Ovary (tissue), 7 donors: ENCODE measurements at regions not wholly inside any gene's neighbourhood (a gene's known extent, or its start where the extent isn't known, plus 50 kb on each side); places are given as distances from the start of the nearest gene placed in this dataset.
A peak's percentile ranks its signal among the peaks of the same experiment; 100 is the strongest.

Source experiments
- DNase-seq, 5 donors: peaks; one replicate each; pipeline ENCODE4 v3.0.0-alpha.2; 2019 to 2020
- H3K27ac ChIP-seq, 2 donors: fragments of 200-600 bp; one replicate each; pipeline versions ENCODE4 v1.5.1 to v1.8.0; 2019 to 2022
- H3K27me3 ChIP-seq: fragments of 200-600 bp; one replicate; pipeline ENCODE4 v1.8.0; 2022
- H3K36me3 ChIP-seq: fragments of 200-600 bp; sonication (generic); one replicate; pipeline ENCODE4 v1.5.1; 2019
- H3K4me1 ChIP-seq: one replicate; pipeline ENCODE4 v1.8.1; 2013; ENCODE audit warnings: mild to moderate bottlenecking, moderate library complexity; ENCODE audit not compliant: insufficient read depth
- H3K4me3 ChIP-seq: fragments of 200-600 bp; sonication (generic); one replicate; pipeline ENCODE4 v1.5.1; 2017
- H3K9me3 ChIP-seq, 2 donors: fragments of 200-600 bp in 1 of 2; sonication (generic) in 1 of 2; one replicate each; pipeline versions ENCODE4 v1.5.1 to v1.8.1; 2013 to 2019; ENCODE audit warnings: mild to moderate bottlenecking in 1 of 2, moderate library complexity in 1 of 2
- CTCF ChIP-seq, 3 donors: fragments of 450-650 bp in 2 of 3; fragments of 200-600 bp in 1 of 3; IDR thresholded peaks; one replicate each; pipeline versions ENCODE4 v1.5.1 to v1.8.0; 2016 to 2022; ENCODE audit warnings: antibody characterized with exemption in 3 of 3, mild to moderate bottlenecking in 1 of 3
- EP300 ChIP-seq: sonication (generic); formaldehyde crosslinking; IDR thresholded peaks from one replicate; pipeline ENCODE4 v1.6.1; 2017; ENCODE audit warnings: antibody characterized with exemption
- POLR2A ChIP-seq: fragments of 450-650 bp; IDR thresholded peaks from one replicate; pipeline ENCODE4 v1.6.1; 2017; ENCODE audit warnings: antibody characterized with exemption, mild to moderate bottlenecking, moderate library complexity
- WGBS, 3 donors: extraction: QIAGEN DNeasy Blood & Tissue Kit in 1 of 3; methylation state at CpG; one replicate each; pipeline versions ENCODE4 v1.1.5 to v1.1.7; 2013 to 2017; 5-methylcytosine and 5-hydroxymethylcytosine counted together
- intact Hi-C, 4 donors: fragments of 100-400 bp; cut with DNase I; formaldehyde crosslinking; loops; one replicate each; pipeline versions ENCODE4 v1.11.0 to v1.15.1; 2022 to 2023
- donor health status: DM: no; HTN: no; CAD: no; lungs with moderate emphysema.
- donor health status: DM: no; HTN: no; CAD: no.
- donor health status: Bipolar disorder and iron deficiency.
- donor health status: DM: no; HTN: no; CAD: no.
- donor health status: DM: yes; HTN: yes; CAD: no.

GRCh38 chr4:128350449-128351045, 62.9 kb upstream of the PGRMC2 start:
- Histone ChIP-seq H3K27ac (no peak overlapping the region), H3K27me3 (no peaks in the 10 kb centered on the region), H3K4me1 (peaks cover 8% of the 10 kb centered on the region), H3K36me3 (no peaks in the 10 kb centered on the region), H3K9me3 (no peaks in the 10 kb centered on the region), H3K4me3 (no peak overlapping the region)
- intact Hi-C loops = no loop called here
- peak in 1 of 5 donors; percentile 29 for DNase-seq
- TF ChIP-seq POLR2A = no peak
- no peak for TF ChIP-seq CTCF (IDR thresholded peaks at IDR 0.05)
- TF ChIP-seq EP300 = no peak
- 78 to 82% (median 82%) methylated on average over 6 of the region's 6 CpGs for WGBS, 3 donors

GRCh38 chr4:128349921-128350320, 62.3 kb upstream of the PGRMC2 start:
- Histone ChIP-seq H3K27ac (no peak overlapping the region), H3K36me3 (no peaks in the 10 kb centered on the region), H3K27me3 (no peaks in the 10 kb centered on the region), H3K4me1 (peaks cover 8% of the 10 kb centered on the region), H3K9me3 (no peaks in the 10 kb centered on the region), H3K4me3 (no peak overlapping the region)
- DNase-seq = no peak
- TF ChIP-seq POLR2A = no peak
- TF ChIP-seq CTCF (IDR thresholded peaks at IDR 0.05) = no peak
- TF ChIP-seq EP300 = no peak
- intact Hi-C loops = no loop called here
- 50 to 63% (median 52%) methylated on average over 4 of the region's 4 CpGs for WGBS, 3 donors

GRCh38 chr4:128347930-128348660, 60.5 kb upstream of the PGRMC2 start:
- Histone ChIP-seq H3K9me3 (no peaks in the 10 kb centered on the region), H3K36me3 (no peaks in the 10 kb centered on the region), H3K27me3 (no peaks in the 10 kb centered on the region), H3K4me1 (peaks cover 4% of the 10 kb centered on the region), H3K4me3 (no peak overlapping the region), H3K27ac (no peak overlapping the region)
- intact Hi-C loops = no loop called here
- WGBS, 3 donors = 5 to 18% (median 12%) methylated on average over 4 of the region's 4 CpGs
- no peak for TF ChIP-seq CTCF (IDR thresholded peaks at IDR 0.05)
- no peak for TF ChIP-seq POLR2A
- no peak for TF ChIP-seq EP300
- no peak for DNase-seq

GRCh38 chr4:128347175-128347868, 59.7 kb upstream of the PGRMC2 start:
- no peaks in the 10 kb centered on the region for H3K9me3 ChIP-seq
- H3K4me1 ChIP-seq = peaks cover 4% of the 10 kb centered on the region
- H3K4me3 ChIP-seq = no peak overlapping the region
- TF ChIP-seq POLR2A = no peak
- no peak for TF ChIP-seq CTCF (IDR thresholded peaks at IDR 0.05)
- TF ChIP-seq EP300 = no peak
- no peak overlapping the region for H3K27ac ChIP-seq
- WGBS, 3 donors = 60 to 63% (median 61%) methylated on average over 4 of the region's 4 CpGs
- no peak for DNase-seq
- no peaks in the 10 kb centered on the region for H3K36me3 ChIP-seq
- intact Hi-C loops = no loop called here
- no peaks in the 10 kb centered on the region for H3K27me3 ChIP-seq
